ENCODE measurements at regions not wholly inside any gene's neighbourhood (a gene's known extent, or its start where the extent isn't known, plus 50 kb on each side); places are given as distances from the start of the nearest gene placed in this dataset.
"Not testable (repeated sequence)": the region's sequence is repeated elsewhere in the genome, so short reads cannot be mapped to it uniquely, and the experiment has no call there.

- DNase-seq, result no peak
Observed at GRCh38 chr6:93081901-93082300, 337.5 kb downstream of the EPHA7 start.

- DNase-seq, result no peak
Observed at GRCh38 chr6:93079061-93079460, 340.3 kb downstream of the EPHA7 start.

- DNase-seq, result no peak
Observed at GRCh38 chr6:93073811-93074210, 345.5 kb downstream of the EPHA7 start.

- no peak for DNase-seq
Observed at GRCh38 chr6:93069856-93070255, 349.5 kb downstream of the EPHA7 start.

- peak; percentile 81 for DNase-seq
Observed at GRCh38 chr6:93059911-93060310, 359.4 kb downstream of the EPHA7 start.

- DNase-seq, result no peak
Observed at GRCh38 chr6:93057584-93057983, 361.8 kb downstream of the EPHA7 start.

GRCh38 chr6:93048381-93048780 lies 371.0 kb downstream of the EPHA7 start:
- no peak for DNase-seq

GRCh38 chr6:93047033-93047432 lies 372.3 kb downstream of the EPHA7 start:
- no peak for DNase-seq

GRCh38 chr6:93045156-93045555 lies 374.2 kb downstream of the EPHA7 start:
- DNase-seq, result no peak

- no peak for DNase-seq
Observed at GRCh38 chr6:93040375-93040774, 379.0 kb downstream of the EPHA7 start.

GRCh38 chr6:93036835-93037234 lies 382.5 kb downstream of the EPHA7 start:
- no peak for DNase-seq

- DNase-seq, result no peak
Observed at GRCh38 chr6:93035756-93036155, 383.6 kb downstream of the EPHA7 start.

- DNase-seq, result peak; percentile 23
Observed at GRCh38 chr6:93021235-93021915, 398.0 kb downstream of the EPHA7 start.

- no peak for DNase-seq
Observed at GRCh38 chr6:93017626-93018025, 401.7 kb downstream of the EPHA7 start.

GRCh38 chr6:93017213-93017612 lies 402.1 kb downstream of the EPHA7 start:
- DNase-seq, result no peak

- DNase-seq, result no peak
Observed at GRCh38 chr6:93013054-93013453, 406.3 kb downstream of the EPHA7 start.

- DNase-seq, result no peak
Observed at GRCh38 chr6:93008375-93008774, 411.0 kb downstream of the EPHA7 start.

- no peak for DNase-seq
Observed at GRCh38 chr6:92989656-92990055, 429.7 kb downstream of the EPHA7 start.

GRCh38 chr6:92979281-92979680 lies 440.1 kb downstream of the EPHA7 start:
- DNase-seq, result no peak

GRCh38 chr6:92977018-92977417 lies 442.3 kb downstream of the EPHA7 start:
- DNase-seq, result no peak

- DNase-seq, result no peak
Observed at GRCh38 chr6:92967362-92967761, 452.0 kb downstream of the EPHA7 start.

- no peak for DNase-seq
Observed at GRCh38 chr6:92962846-92963245, 456.5 kb downstream of the EPHA7 start.

- DNase-seq, result not testable (repeated sequence)
Observed at GRCh38 chr6:92952111-92952510, 467.2 kb downstream of the EPHA7 start.

GRCh38 chr6:92945799-92946198 lies 473.6 kb downstream of the EPHA7 start:
- no peak for DNase-seq

GRCh38 chr6:92944132-92944531 lies 475.2 kb downstream of the EPHA7 start:
- no peak for DNase-seq

Measured in NCI-H146 (cell line).